Transverse colon (tissue), 3 donors: ENCODE measurements at regions not wholly inside any gene's neighbourhood (a gene's known extent, or its start where the extent isn't known, plus 50 kb on each side); places are given as distances from the start of the nearest gene placed in this dataset.

Experiments
- EP300 ChIP-seq: sonication (generic); formaldehyde crosslinking; IDR thresholded peaks from one replicate; pipeline ENCODE4 v1.6.1; 2017; ENCODE audit warnings: antibody characterized with exemption, low read depth
- TF ChIP-seq, protein P1 (sequence below), 5 experiments: fragments of 200-600 bp in 3 of 5; fragments of 450-650 bp in 2 of 5; sonication (generic) in 3 of 5; IDR thresholded peaks; 1 replicate in 2 of 5; 2 replicates in 3 of 5; pipeline ENCODE4 v1.5.1; 2016 to 2017; ENCODE audit warnings: antibody characterized with exemption in 5 of 5, inconsistent platforms in 3 of 5, mild to moderate bottlenecking in 2 of 5, moderate library complexity in 1 of 5

- TF ChIP-seq, protein P1, sequence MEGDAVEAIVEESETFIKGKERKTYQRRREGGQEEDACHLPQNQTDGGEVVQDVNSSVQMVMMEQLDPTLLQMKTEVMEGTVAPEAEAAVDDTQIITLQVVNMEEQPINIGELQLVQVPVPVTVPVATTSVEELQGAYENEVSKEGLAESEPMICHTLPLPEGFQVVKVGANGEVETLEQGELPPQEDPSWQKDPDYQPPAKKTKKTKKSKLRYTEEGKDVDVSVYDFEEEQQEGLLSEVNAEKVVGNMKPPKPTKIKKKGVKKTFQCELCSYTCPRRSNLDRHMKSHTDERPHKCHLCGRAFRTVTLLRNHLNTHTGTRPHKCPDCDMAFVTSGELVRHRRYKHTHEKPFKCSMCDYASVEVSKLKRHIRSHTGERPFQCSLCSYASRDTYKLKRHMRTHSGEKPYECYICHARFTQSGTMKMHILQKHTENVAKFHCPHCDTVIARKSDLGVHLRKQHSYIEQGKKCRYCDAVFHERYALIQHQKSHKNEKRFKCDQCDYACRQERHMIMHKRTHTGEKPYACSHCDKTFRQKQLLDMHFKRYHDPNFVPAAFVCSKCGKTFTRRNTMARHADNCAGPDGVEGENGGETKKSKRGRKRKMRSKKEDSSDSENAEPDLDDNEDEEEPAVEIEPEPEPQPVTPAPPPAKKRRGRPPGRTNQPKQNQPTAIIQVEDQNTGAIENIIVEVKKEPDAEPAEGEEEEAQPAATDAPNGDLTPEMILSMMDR (IDR thresholded peaks at IDR 0.05) = no peak
- TF ChIP-seq EP300 = no peak
Observed at GRCh38 chr12:60194678-60195077, 598.8 kb downstream of the SLC16A7 start.
